A549 (cell line): ENCODE measurements at regions not wholly inside any gene's neighbourhood (a gene's known extent, or its start where the extent isn't known, plus 50 kb on each side); places are given as distances from the start of the nearest gene placed in this dataset.

Source experiments
- ATAC-seq, 2 experiments: fragments of 200-7000 bp in 1 of 2; fragments of >200 bp in 1 of 2; cut with Nextera tagmentation in 1 of 2; cut with Tn5 transposase in 1 of 2; 3 replicates each; pipeline versions ENCODE4 v1.8.0 to v1.9.1; 2018 to 2020; ENCODE audit warnings: mild to moderate bottlenecking in 1 of 2, moderate library complexity in 1 of 2
- CTCF ChIA-PET: fragments of 300-600 bp; sonication (Branson Sonifier 250); formaldehyde crosslinking; extraction: SDS; loops from one replicate; lab custom pipeline; 2021; ENCODE audit warnings: antibody characterized with exemption, inconsistent platforms; lab: Yijun Ruan, JAX
- POLR2A ChIA-PET: fragments of 350-600 bp; formaldehyde crosslinking; extraction: SDS; loops from one replicate; lab custom pipeline; 2021; ENCODE audit warnings: antibody characterized with exemption, inconsistent platforms; lab: Yijun Ruan, JAX
- DNase-seq, 2 experiments: peaks; one replicate each; pipeline versions ENCODE4 v3.0.0 to v3.0.0-alpha.2; 2011 to 2016; ENCODE audit warnings: low read depth in 1 of 2, low spot score in 1 of 2
- FAIRE-seq: peaks from 2 replicates; lab custom pipeline; 2011; peaks lifted over from hg19 to GRCh38; lab: Jason Lieb, UNC
- H3K27ac ChIP-seq, 2 experiments: fragments of >200 bp; sonication (Bioruptor Twin); formaldehyde crosslinking; 3 replicates each; pipeline ENCODE4 v1.5.1; 2016 to 2017
- H3K4me1 ChIP-seq: fragments of >200 bp; sonication (Bioruptor Twin); formaldehyde crosslinking; 3 replicates; pipeline ENCODE4 v1.6.1; 2016
- H3K4me2 ChIP-seq: fragments of >200 bp; sonication (Bioruptor Twin); formaldehyde crosslinking; 3 replicates; pipeline ENCODE4 v1.6.1; 2016
- H3K4me3 ChIP-seq: fragments of >200 bp; sonication (Bioruptor Twin); formaldehyde crosslinking; 3 replicates; pipeline ENCODE4 v1.5.1; 2016
- H3K9me3 ChIP-seq: fragments of >200 bp; sonication (Bioruptor Twin); formaldehyde crosslinking; 3 replicates; pipeline ENCODE4 v1.6.1; 2016
- CBX2 ChIP-seq: fragments of 200-600 bp; sonication (generic); IDR thresholded peaks from 2 replicates; pipeline ENCODE4 v1.6.1; 2016; ENCODE audit warnings: low read depth, mild to moderate bottlenecking, borderline replicate concordance
- CEBPB ChIP-seq, 2 experiments: fragments of >200 bp in 1 of 2; sonication (Bioruptor Twin) in 1 of 2; formaldehyde crosslinking in 1 of 2; IDR thresholded peaks; 2 replicates each; pipeline ENCODE4 v1.6.1; 2012 to 2016
- CHD4 ChIP-seq: fragments of 200-600 bp; sonication (generic); IDR thresholded peaks from 2 replicates; pipeline ENCODE4 v1.6.1; 2016; ENCODE audit warnings: antibody characterized with exemption, mild to moderate bottlenecking, borderline replicate concordance
- EHF ChIP-seq: fragments of 250-450 bp; sonication (Bioruptor Pico); IDR thresholded peaks from 2 replicates; pipeline ENCODE4 v1.5.0; 2020; ENCODE audit warnings: mild to moderate bottlenecking
- EP300 ChIP-seq, 2 experiments: fragments of >200 bp; sonication (Bioruptor Twin); formaldehyde crosslinking; IDR thresholded peaks; 2 replicates in 1 of 2; 3 replicates in 1 of 2; pipeline ENCODE4 v1.6.1; 2016 to 2017
- ESRRA ChIP-seq: fragments of 150-350 bp; IDR thresholded peaks from 2 replicates; pipeline ENCODE4 v1.6.1; 2014; ENCODE audit warnings: mild to moderate bottlenecking, low read length, borderline replicate concordance
- GATA3 ChIP-seq: IDR thresholded peaks from 2 replicates; pipeline ENCODE4 v1.6.1; 2012; ENCODE audit warnings: borderline replicate concordance
- HDAC2 ChIP-seq: fragments of 200-600 bp; sonication (generic); IDR thresholded peaks from 2 replicates; pipeline ENCODE4 v1.6.1; 2016
- HES2 ChIP-seq: fragments of >200 bp; sonication (Bioruptor Twin); formaldehyde crosslinking; IDR thresholded peaks from 2 replicates; pipeline ENCODE4 v1.6.1; 2016
- HEYL ChIP-seq: fragments of 250-450 bp; sonication (Bioruptor Pico); IDR thresholded peaks from 2 replicates; pipeline ENCODE4 v1.8.0; 2021; ENCODE audit warnings: mild to moderate bottlenecking, moderate library complexity
- HOXB13 ChIP-seq: fragments of 250-450 bp; sonication (Bioruptor Pico); IDR thresholded peaks from 2 replicates; pipeline ENCODE4 v1.5.0; 2020; ENCODE audit warnings: low read depth, mild to moderate bottlenecking, moderate library complexity
- HOXB5 ChIP-seq: fragments of 250-450 bp; sonication (Bioruptor Pico); IDR thresholded peaks from 2 replicates; pipeline ENCODE4 v1.5.0; 2020; ENCODE audit warnings: mild to moderate bottlenecking, moderate library complexity
- MAFK ChIP-seq: fragments of 450-650 bp; IDR thresholded peaks from 2 replicates; pipeline ENCODE4 v1.6.1; 2014; ENCODE audit not compliant: partially characterized antibody
- MYC ChIP-seq: IDR thresholded peaks from 2 replicates; pipeline ENCODE4 v1.6.1; 2012; ENCODE audit warnings: mild to moderate bottlenecking, inconsistent platforms, low read length, improper control_type of control experiment, borderline replicate concordance
- PBX3 ChIP-seq: IDR thresholded peaks from 2 replicates; pipeline ENCODE4 v1.6.1; 2012
- PHF8 ChIP-seq: fragments of 200-600 bp; sonication (generic); IDR thresholded peaks from 2 replicates; pipeline ENCODE4 v1.6.1; 2016; ENCODE audit warnings: low read depth, mild to moderate bottlenecking, antibody characterized with exemption, moderate library complexity, borderline replicate concordance
- POLR2A ChIP-seq: IDR thresholded peaks from 2 replicates; pipeline ENCODE4 v1.6.1; 2012; ENCODE audit warnings: mild to moderate bottlenecking, low read length
- POLR2AphosphoS2 ChIP-seq: conservative IDR thresholded peaks from 2 replicates; pipeline ENCODE4 v1.6.1; 2012; ENCODE audit warnings: low read length, improper control_type of control experiment, inconsistent platforms
- RAD21 ChIP-seq, 2 experiments: fragments of >200 bp in 1 of 2; sonication (Bioruptor Twin) in 1 of 2; formaldehyde crosslinking in 1 of 2; IDR thresholded peaks in 1 of 2; conservative IDR thresholded peaks in 1 of 2; 2 replicates in 1 of 2; 3 replicates in 1 of 2; pipeline ENCODE4 v1.6.1; 2012 to 2018; ENCODE audit warnings: inconsistent platforms in 1 of 2
- RCOR1 ChIP-seq: fragments of 150-350 bp; IDR thresholded peaks from 2 replicates; pipeline ENCODE4 v1.6.1; 2014; ENCODE audit warnings: antibody characterized with exemption, low read length, low read depth
- REST ChIP-seq: fragments of 200-600 bp; sonication (generic); IDR thresholded peaks from 2 replicates; pipeline ENCODE4 v1.6.1; 2016; ENCODE audit warnings: antibody characterized with exemption, mild to moderate bottlenecking, moderate library complexity
- RFX5 ChIP-seq: fragments of 450-650 bp; IDR thresholded peaks from 2 replicates; pipeline ENCODE4 v1.7.1; 2014; ENCODE audit warnings: antibody characterized with exemption, mild to moderate bottlenecking, moderate library complexity
- RNF2 ChIP-seq: fragments of 200-600 bp; sonication (generic); IDR thresholded peaks from 2 replicates; pipeline ENCODE4 v1.6.1; 2016; ENCODE audit warnings: low read depth, mild to moderate bottlenecking, antibody characterized with exemption, moderate library complexity, borderline replicate concordance
- SMC3 ChIP-seq: fragments of >200 bp; sonication (Bioruptor Twin); formaldehyde crosslinking; IDR thresholded peaks from 3 replicates; pipeline ENCODE4 v1.6.1; 2018; ENCODE audit warnings: inconsistent platforms
- ZFP36 ChIP-seq: fragments of 450-650 bp; IDR thresholded peaks from 2 replicates; pipeline ENCODE4 v1.6.1; 2014; ENCODE audit warnings: borderline replicate concordance; ENCODE audit not compliant: partially characterized antibody
- ZNF302 ChIP-seq: fragments of 250-450 bp; sonication (Bioruptor Pico); IDR thresholded peaks from 2 replicates; pipeline ENCODE4 v1.9.0; 2021; ENCODE audit warnings: inconsistent platforms, mild to moderate bottlenecking, moderate library complexity
- WGBS: methylation state at CpG from one replicate; pipeline ENCODE4 v1.1.6; 2017; ENCODE audit errors: missing lambda C conversion rate; 5-methylcytosine and 5-hydroxymethylcytosine counted together
- TF ChIP-seq, protein P1 (sequence below): IDR thresholded peaks from 2 replicates; pipeline ENCODE4 v1.6.1; 2012; ENCODE audit warnings: low read depth, borderline replicate concordance
- TF ChIP-seq, protein P2 (sequence below): fragments of 150-350 bp; IDR thresholded peaks from 2 replicates; pipeline ENCODE4 v1.6.1; 2014; ENCODE audit warnings: low read depth, mild to moderate bottlenecking, low read length
- TF ChIP-seq, protein P3 (sequence below): fragments of 250-450 bp; sonication (Bioruptor Pico); IDR thresholded peaks from 2 replicates; pipeline ENCODE4 v1.5.0; 2021; ENCODE audit warnings: mild to moderate bottlenecking, moderate library complexity, borderline replicate concordance

DNA sequence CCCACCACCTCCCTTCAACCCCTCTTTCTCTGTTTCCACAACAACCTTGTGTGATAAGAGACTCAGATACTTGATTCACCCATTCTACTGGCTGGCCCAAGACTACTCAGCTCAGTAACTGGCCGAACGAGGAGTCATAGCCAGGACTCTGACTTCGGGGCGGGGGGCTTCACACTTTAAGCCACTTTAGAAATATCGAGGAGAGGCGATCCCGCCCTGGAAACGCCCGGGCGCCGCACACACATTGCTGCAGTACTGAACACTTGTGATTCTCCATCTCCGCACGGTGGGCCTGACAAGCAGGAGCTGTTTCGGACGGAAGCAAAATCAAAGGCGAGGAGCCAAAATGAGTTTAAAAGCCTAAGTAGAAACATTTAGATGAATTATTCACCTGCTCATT, 182.1 kb downstream of the NPHP4 start:
- 50% methylated on average over 16 of the region's 16 CpGs for WGBS
- Histone ChIP-seq H3K4me3 (no peak overlapping the region), H3K9me3 (no peaks in the 10 kb centered on the region), H3K4me2 (no peak overlapping the region)
- ATAC-seq (no peak), DNase-seq (no peak)
- POLR2A ChIA-PET = no interaction called here
- TF ChIP-seq HOXB13 (no peak), POLR2A (no peak), EHF (no peak), MAFK (no peak), MYC (no peak), RNF2 (no peak), GATA3 (no peak), SMC3 (no peak), ZFP36 (no peak), CHD4 (no peak), ESRRA (no peak), RAD21 (conservative IDR thresholded peaks at IDR 0.05 in 1 of 2, IDR thresholded peaks at IDR 0.05 in 1 of 2) (no peak), HEYL (CRISPR knock-in tag) (no peak), CBX2 (no peak), CEBPB (IDR thresholded peaks at IDR 0.05) (no peak)
- TF ChIP-seq, protein P1, sequence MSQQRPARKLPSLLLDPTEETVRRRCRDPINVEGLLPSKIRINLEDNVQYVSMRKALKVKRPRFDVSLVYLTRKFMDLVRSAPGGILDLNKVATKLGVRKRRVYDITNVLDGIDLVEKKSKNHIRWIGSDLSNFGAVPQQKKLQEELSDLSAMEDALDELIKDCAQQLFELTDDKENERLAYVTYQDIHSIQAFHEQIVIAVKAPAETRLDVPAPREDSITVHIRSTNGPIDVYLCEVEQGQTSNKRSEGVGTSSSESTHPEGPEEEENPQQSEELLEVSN = no peak
- TF ChIP-seq, all 56 proteins: peak for 0
- Histone ChIP-seq H3K27ac (no peak overlapping the region), H3K4me1 (no peaks in the 10 kb centered on the region)
- FAIRE-seq = no peak
- CTCF ChIA-PET = no interaction called here

DNA sequence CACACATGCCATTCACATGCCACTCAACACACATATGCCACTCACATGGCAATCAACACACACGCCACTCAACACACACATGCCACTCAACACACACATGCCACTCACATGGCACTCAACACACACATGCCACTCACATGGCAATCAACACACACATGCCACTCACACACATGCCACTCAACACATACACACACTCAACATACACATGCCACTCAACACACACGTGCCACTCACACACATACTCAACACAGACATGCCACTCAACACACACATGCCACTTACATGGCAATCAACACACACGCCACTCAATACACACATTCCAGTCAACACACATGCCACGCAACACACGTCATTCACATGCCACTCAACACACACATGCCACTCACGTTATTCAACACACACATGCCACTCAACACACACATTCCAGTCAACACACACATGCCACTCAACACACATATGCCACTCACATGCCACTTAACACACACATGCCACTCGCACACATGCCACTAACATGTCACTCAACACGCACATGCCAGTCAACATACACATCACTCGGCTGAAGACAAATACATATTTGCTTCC, 182.9 kb downstream of the NPHP4 start:
- Histone ChIP-seq H3K4me1 (no peaks in the 10 kb centered on the region), H3K4me3 (no peak overlapping the region), H3K9me3 (no peaks in the 10 kb centered on the region), H3K4me2 (no peak overlapping the region), H3K27ac (no peak overlapping the region)
- TF ChIP-seq EP300 (IDR thresholded peaks at IDR 0.05) (no peak), EHF (no peak), ZNF302 (no peak), PBX3 (no peak), PHF8 (no peak), HOXB5 (CRISPR knock-in tag) (no peak), HEYL (CRISPR knock-in tag) (no peak), HES2 (no peak), HDAC2 (no peak)
- POLR2A ChIA-PET = no interaction called here
- 43% methylated on average over 9 of the region's 9 CpGs for WGBS
- no peak for ATAC-seq
- FAIRE-seq = no peak
- no peak for DNase-seq
- CTCF ChIA-PET = no interaction called here

DNA sequence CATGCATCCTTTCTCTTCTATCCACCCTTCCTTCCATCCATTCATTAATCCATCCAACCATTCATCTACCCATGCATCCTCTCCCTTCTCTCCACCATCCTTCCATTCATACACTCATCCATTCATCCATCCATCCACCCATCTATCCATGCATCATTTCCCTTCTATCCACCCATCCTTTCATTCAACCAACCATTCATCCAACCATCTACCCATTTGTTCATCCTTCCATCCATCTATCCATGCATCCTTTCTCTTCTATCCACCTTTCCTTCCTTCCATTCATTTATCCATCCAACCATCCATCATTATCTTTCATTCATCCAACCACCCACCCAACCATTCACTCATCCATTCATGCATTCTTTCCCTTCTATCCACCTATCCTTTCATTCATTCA, 188.4 kb downstream of the NPHP4 start:
- H3K4me1 ChIP-seq = no peaks in the 10 kb centered on the region
- no peak for ATAC-seq
- CTCF ChIA-PET = no interaction called here
- POLR2A ChIA-PET = no interaction called here
- DNase-seq = no peak
- no peak overlapping the region for H3K4me2 ChIP-seq
- no peak overlapping the region for H3K27ac ChIP-seq
- no peaks in the 10 kb centered on the region for H3K9me3 ChIP-seq
- FAIRE-seq = no peak
- no peak overlapping the region for H3K4me3 ChIP-seq
- TF ChIP-seq, protein P2, sequence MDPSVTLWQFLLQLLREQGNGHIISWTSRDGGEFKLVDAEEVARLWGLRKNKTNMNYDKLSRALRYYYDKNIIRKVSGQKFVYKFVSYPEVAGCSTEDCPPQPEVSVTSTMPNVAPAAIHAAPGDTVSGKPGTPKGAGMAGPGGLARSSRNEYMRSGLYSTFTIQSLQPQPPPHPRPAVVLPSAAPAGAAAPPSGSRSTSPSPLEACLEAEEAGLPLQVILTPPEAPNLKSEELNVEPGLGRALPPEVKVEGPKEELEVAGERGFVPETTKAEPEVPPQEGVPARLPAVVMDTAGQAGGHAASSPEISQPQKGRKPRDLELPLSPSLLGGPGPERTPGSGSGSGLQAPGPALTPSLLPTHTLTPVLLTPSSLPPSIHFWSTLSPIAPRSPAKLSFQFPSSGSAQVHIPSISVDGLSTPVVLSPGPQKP = no peak
- TF ChIP-seq REST (no peak), POLR2AphosphoS2 (no peak), RFX5 (no peak), RCOR1 (no peak)
- TF ChIP-seq, protein P3, sequence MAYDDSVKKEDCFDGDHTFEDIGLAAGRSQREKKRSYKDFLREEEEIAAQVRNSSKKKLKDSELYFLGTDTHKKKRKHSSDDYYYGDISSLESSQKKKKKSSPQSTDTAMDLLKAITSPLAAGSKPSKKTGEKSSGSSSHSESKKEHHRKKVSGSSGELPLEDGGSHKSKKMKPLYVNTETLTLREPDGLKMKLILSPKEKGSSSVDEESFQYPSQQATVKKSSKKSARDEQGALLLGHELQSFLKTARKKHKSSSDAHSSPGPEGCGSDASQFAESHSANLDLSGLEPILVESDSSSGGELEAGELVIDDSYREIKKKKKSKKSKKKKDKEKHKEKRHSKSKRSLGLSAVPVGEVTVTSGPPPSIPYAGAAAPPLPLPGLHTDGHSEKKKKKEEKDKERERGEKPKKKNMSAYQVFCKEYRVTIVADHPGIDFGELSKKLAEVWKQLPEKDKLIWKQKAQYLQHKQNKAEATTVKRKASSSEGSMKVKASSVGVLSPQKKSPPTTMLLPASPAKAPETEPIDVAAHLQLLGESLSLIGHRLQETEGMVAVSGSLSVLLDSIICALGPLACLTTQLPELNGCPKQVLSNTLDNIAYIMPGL (CRISPR knock-in tag) = no peak
